HG03469 (cell line): ENCODE measurements at regions not wholly inside any gene's neighbourhood (a gene's known extent, or its start where the extent isn't known, plus 50 kb on each side); places are given as distances from the start of the nearest gene placed in this dataset.

Source experiments
- ATAC-seq: cut with Tn5 transposase; IDR thresholded peaks from one replicate; pipeline ENCODE4 v1.9.1; 2021; ENCODE audit warnings: mild to moderate bottlenecking, moderate library complexity, moderate number of reproducible peaks; ENCODE audit not compliant: unreplicated experiment

DNA sequence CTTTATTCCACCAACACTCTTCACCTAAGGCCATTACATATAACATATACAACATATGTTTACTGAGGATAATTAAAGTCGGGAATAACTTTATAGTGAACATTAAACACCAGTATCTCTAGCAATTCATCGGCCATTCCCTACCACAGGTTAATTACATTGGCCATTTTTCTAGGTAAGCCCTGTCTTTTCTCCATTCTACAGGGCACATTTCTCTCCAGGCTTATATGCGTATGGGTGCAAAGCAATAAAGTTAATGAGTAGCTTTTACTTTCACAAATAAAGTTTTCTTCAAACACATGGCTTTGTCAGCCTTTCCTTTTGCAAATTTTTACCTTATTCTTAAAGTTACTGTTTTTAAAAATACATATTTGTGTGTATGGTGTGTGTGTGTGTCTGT lies 111.9 kb upstream of the IQCM start:
- no peak for ATAC-seq

DNA sequence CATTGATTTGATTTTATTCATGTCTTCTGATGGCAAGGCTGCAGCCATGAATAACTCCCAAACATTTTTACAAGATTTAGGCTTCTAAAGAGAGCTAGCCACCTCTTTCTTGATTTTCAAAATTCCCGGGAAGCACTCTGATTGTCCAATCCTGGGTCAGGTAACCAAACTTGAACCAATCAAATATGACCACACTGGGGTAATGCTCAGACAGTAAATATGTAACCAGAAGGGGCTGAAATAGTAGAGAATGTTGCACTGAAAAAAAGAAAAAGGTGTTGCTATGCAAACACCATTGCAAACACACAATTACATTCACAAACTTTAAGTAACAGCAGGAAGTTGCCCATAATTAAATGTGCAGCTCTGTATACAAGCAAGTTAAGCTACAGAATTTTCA lies 112.9 kb upstream of the IQCM start:
- ATAC-seq = no peak

DNA sequence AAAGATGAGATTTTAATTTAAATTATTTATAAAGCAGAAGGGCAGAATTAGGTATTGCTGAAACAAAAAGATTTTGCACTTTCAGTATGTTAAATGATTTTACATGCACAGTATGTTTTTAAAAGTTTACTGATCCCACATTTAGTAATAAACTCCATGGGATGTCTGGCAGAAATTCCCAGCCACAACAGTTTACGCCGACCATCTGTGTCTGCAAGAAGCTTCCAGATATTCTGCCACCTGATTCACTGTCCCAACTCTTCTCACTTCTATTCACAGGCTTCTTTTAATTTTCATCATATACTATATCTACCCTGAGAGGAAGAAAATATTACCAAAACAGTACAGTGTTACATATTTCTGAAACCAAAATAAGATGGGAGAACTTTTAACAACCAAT lies 115.8 kb upstream of the IQCM start:
- no peak for ATAC-seq

DNA sequence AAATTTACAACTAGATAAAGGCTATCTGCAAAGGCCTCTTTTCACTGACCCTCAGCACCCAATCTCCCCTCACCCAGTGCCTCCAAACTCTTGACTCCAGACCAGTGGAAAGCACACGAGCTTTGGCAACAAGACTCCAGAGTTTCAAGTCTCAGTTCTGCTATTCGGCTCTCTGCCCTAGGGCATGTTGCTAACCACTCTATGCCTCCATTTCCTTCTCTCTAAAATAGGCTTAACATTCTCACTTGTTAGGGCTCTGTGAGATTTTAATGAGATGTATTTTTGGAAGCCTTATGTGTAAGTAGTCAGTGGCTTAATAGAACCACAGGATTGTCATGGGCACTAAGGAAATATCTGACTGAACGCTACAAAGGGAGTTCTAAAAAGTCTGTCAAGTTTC lies 116.5 kb upstream of the IQCM start:
- no peak for ATAC-seq

DNA sequence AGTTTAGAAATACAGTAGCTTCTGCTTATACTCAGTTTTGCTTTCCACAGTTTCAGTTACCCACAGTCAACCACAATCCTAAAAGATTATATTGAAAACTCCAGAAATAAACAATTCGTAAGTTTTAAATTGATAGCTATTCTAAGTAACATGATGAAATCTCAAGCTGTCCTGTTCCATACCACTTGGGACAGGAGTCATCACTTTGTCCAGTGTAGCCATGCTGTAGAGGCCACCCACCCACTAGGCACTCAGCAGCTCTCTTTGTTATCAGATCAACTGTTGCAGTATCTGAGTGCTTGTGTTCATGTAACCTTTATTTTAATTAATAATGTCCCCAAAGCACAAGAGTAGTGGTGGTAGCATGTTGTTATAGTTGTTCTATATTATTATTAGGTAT lies 117.5 kb upstream of the IQCM start:
- ATAC-seq = no peak

DNA sequence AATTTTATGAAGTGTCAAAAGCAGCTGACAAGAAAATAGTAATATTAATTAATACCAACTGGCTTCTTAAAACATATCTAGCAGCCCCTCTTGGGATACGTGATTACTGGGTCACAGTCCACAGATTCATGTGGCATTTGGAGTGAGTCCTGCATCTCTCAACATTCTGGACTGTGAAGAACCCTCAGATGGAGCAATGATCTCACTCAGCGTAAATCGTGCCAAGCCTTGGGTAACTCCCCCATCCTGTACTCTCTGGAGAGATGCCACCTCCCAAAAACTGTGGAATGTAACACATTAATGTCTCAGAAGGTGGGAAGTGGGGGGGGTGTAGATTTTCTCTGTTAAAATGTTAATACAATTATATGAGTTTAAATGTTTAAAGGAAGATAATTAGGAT lies 118.2 kb upstream of the IQCM start:
- no peak for ATAC-seq

DNA sequence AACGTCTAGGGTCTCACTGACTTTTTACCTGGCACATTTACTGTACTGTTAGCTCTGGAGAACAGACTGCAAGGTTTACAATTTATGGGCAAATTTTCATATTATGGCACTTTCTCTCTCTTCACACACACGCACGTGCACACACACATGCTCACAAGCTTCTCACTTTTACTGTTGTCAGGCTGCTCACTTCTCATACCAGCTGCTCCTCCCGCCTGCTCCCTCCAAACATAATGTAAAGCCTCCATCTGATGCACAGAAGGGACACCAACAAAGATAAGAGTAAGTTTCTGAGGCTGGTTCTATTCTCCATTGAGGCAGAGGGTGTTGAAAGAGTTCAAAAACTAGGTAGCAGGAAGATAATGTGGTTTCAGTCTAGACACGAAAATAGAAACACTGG lies 128.9 kb upstream of the DCLK2 start:
- no peak for ATAC-seq

DNA sequence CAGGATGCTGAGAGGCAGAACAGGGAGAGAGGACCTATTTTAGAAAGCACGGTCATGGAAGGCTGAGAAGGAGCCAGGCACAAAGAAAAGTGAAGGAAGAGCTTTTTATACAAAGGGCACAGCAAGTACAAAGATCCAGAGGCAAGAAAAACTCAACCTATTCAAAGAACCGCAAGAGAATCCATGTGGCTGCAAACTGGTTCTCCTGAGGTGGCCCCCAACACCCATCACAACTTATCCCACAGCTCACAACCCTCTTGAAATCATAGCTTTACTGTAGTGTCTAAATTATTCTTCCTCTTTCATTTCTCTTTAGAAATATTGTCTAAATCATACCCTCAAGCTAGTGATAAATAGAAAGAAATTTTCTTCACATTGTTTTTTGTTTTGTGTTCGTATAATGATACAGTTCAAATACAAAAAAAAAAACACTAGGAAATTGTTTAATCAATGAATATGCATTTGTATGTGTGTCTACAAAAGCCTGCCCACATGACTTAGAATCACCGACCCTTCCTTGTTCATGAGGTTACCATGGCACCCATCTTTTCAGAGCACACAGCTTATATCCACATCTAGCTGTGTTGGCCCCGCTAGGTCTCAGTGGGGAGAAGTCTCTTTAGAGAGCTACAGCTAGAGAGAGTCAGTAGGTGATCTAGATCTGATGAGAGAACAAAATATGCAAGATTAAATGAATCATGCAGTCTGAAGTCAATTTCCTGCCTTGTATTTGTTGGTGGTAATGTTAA lies 126.9 kb upstream of the DCLK2 start:
- no peak for ATAC-seq

DNA sequence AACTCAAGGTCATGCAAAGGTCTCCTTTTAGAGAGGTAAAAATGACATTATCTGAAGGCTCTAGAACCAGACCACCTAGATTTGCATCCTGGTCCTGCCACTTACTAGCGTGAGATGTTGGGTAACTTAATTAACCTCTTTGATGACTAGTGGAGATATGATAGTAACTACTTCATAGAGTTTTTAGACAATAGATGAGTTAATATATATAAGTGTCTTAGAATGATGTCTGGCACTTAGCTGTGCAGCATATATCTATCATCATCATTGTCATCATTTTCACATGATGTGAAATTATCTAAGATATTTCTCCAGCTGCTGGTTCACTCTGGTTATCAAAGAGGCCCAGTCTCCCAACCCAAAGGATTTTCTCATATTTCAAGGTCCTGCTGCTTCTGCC lies 126.1 kb upstream of the DCLK2 start:
- no peak for ATAC-seq

DNA sequence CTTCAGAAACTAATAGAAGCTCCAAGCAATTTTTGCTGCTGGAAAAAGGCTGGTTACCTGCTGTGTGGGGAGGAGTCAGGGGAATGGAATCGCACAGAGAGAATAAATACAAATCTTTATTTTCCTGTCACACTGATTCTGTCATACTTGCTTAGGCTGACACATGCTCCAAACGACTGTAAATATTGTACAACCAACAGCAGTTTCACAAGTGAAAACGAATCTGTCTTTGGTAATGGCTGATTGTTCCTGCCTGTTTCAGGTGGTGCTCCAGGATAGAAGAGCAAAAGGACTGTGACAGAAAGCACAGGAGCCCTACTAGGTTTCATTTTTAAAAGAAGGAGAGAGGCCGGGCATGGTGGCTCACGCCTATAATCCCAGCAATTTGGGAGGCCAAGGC lies 125.5 kb upstream of the DCLK2 start:
- no peak for ATAC-seq

DNA sequence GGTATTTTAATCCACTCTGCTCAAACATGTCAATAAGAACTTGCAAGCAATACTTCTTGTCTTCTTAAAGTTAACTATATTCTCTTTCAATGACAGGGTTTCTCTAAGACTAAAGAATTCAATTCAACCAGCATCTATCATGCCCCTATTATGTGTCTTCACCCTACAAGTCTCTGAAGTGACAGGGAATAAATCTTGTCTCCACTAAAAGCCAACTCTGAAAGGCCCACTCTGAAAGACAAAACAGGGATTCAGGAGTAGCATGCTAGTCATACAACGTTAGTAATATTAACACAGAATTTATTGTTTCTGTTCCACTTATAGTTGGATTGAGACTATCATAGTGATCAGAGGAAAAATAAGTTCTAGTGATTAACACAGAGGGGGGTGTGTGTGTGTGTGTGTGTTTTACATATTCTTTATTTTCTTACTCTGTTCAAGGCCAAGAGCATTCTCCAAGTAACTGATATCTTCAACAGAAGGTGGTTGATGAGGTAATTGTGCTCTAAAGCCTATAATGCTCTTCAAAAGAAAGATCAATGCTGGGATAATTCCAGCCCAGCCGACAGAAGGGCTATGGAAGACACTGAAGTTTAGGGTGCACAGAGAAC lies 122.4 kb upstream of the DCLK2 start:
- ATAC-seq = no peak

DNA sequence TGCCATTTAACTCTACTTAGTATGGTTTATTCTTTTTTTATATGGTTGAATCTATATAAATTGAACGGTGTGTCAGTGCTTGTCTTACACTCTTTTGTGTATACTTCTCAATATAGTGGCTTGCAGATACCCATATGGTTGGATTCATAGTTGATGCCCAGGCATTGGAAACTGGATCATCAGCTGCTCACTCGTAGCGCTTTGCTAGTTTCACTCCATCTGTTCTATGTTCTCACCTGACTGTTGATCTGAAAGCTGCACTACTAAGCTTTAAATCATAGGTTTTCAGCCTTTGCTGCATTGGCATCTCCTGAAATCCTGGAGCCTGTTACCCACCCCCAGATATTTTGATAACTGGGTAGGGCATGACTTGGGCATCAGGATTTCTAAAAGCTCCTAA lies 121.6 kb upstream of the DCLK2 start:
- ATAC-seq = no peak

DNA sequence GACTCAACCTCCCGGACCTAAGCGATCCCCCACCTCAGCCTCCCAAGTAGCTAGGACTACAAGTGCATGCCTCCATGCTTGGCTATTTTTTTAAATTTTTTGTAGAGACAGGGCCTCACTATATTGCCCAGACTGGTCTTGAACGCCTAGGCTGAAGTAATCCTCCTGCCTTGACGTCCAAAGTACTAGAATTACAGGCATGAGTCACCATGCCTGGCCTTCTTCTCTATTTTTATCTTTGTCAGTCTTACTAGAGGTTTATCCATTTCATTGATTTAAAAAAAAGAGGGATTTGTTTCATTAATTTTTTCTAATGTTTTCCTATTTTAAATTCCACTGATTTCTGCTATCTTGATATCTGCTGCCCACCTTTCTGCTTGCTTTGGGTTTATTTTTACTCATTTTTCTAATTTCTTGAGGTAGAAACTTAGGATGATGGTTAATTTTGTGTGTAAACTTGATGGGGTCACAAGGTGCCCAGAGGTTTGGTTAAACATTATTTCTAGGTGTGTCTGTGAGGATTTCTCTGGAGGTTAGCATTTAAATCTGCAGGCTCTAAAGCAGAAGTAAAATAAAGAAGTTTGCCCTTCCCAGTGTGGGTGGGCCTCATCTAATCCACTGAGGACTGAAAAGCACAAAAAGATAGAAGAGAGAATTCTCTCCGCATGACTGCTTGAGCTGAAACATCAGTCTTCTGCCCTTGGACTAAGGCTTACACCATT lies 116.2 kb upstream of the DCLK2 start:
- ATAC-seq = no peak

DNA sequence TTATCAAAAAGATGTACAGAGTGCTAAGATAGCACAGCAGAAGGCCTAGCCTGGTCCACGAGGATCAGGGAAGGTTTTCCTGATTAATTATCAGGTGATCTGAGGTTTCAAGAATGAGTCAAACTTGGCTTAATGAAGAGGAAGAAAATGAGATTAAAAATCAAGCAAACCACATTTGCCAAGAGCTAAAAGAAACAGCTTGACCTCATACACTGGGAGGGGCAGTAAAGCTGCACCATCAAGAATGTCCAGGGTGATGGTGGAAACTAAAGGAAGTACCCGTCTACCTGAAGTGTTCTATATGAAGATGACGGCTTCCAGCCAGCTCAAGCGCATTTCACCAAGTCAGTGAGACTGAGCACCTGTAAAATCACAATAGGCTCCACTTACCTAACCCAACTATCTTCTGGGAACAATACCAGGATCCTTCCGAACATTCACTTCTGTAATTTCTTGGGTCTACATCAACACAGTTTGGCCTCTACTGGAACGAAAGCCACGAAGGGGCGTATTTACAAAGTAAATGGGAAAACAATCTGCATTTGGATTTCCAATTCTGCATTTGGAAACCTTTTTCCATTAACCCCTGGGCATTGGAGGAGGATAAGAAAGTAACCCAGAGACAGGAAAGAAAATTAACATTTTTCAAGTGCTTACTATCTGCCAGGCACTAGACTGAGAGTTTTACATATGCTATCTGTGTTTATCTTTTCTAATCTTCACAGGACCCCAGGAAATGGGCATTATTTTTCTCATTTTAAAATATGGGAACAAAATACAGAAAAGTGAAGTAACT lies 114.0 kb upstream of the DCLK2 start:
- no peak for ATAC-seq

DNA sequence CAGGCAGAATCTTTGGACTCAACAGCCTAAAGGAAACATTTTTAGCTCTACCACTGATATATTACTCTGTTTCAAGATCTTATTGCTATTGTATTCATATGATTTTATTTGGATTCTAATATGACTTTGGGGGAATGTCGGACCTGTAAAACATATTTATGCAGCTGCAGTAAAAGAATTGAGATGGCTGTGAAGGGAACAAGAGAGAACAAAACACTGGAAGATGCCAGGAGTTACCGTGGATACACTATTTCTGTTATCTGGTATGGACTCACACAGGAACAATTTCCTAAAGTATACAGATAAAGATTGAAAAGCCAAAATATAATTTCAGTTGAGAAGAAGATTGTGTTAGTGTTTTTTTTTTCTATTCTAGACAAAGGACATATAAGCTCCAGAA lies 113.0 kb upstream of the DCLK2 start:
- no peak for ATAC-seq

DNA sequence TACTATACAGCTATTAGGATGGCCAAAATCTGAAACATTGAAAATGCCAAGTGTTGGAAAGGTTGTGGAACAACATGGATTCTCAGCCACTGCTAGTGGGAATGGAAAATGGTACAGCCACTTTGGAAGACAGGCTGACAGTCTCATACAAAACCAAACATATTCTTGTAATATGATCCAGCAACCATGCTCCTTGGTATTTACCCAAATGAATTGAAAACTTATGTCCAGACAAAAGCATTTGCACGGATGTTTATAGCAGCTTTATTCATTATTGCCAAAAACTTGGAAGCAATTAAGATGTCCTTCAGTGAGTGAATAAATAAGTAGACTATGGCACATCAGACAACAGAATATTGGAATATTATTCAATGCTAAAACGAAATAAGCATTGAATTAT lies 105.8 kb upstream of the DCLK2 start:
- no peak for ATAC-seq

DNA sequence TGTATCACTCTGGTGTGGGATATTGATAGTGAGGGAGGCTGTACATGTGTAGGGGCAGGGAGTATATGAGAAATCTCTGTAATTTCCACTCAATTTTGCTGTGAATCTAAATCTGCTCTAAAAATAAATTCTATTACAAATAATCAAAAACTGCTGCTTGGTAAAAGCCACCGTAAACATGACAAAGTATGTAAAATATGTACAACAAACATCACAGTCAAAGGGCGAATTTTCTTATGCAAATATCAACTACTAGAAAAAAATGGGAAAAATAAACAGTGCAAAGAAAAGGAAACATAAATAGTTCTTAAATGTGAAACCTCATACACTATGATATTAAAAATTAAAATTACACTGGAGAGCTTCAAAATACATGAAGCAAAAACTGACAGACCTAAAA lies 105.1 kb upstream of the DCLK2 start:
- ATAC-seq = no peak

DNA sequence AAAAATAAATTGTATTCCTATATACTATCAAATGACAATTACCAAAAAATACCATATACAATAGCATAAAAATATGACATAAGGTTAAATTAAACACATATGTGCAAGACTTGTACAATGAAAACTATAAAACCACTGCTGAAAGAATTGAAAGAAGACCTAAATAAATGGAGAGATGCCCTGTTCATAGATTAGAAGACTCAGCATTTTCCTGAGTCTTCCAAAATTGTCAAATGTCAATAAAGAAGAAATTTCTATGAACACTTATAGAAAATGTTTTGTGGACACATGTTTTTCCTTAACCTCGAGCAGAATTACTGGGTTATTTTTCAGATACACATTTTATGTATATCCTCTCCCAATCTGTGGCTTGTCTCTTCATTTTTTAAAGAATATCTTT lies 103.1 kb upstream of the DCLK2 start:
- no peak for ATAC-seq

DNA sequence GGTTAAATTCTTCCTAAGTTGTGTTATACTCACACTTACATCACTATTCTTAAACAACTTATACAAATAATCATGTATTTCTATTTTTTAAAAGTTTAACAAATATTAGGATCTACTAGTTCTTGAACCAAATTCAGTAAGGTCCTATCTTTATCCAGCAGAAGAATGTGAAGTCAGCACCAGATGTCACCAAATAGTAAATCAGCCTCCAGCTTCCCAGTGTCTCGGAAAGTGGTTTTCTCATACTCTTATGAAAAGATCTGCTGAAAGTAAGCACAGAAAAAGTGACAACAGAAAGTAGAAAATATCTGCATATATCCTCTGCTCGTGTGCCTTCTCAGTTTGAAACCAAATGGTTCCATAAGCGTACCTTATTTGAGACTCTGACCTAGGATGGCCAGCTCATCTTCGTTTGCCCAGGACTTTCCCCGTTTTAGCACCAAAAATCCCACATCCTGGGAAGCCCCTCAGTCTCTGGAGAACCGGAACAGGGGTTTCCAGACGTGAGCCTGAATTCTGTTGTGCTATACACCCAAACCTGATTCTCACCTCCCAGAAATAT lies 98.0 kb upstream of the DCLK2 start:
- ATAC-seq = no peak

DNA sequence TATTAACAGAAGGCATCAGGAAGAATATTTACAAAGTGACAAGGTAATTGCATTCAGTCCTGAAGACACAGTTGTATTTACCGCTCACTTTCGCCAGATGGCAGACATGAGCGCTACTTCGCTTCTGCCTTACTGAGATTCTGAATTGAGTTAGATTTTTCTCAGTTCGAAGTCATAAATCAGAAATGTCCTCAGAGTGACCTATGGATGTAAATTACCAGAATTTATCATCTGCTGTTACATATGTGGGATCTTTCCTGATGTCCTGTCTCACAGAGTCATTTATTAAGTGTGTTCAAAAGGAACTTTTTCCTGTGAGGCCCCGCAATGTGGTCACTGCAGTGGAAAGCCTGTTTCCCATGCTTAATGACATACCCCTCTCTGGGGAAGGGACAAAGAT lies 97.3 kb upstream of the DCLK2 start:
- peak; percentile 54 for ATAC-seq

DNA sequence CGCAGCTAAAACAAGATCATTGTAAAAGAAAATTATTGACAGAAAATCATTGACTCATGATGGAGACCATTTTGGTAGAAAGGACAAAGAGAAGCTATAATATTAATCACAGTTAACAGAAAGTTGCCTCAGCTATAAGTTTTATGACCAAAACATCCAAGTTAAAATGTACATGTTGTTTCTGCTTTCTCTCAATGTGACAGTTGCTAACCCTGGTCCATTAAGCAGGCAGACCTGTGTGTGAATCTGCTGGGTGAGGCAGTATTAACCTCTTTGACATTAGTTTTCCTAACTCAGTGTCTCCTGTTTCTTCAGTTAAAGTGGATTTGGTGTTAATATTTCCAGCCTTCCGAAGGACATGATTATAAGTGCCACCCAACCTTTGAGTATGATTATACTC lies 94.8 kb upstream of the DCLK2 start:
- ATAC-seq = no peak
